SJSA1 (cell line): ENCODE measurements at regions not wholly inside any gene's neighbourhood (a gene's known extent, or its start where the extent isn't known, plus 50 kb on each side); places are given as distances from the start of the nearest gene placed in this dataset.

Source experiments
- DNase-seq, 2 experiments: peaks; one replicate each; pipeline ENCODE4 v3.0.0-alpha.2; 2015 to 2020; ENCODE audit warnings: low spot score in 2 of 2, low read depth in 1 of 2
- H3K27ac ChIP-seq: fragments of 250-450 bp; sonication (Bioruptor Pico); 2 replicates; pipeline ENCODE4 v1.5.1; 2020; ENCODE audit warnings: mild to moderate bottlenecking, moderate library complexity
- H3K27me3 ChIP-seq: fragments of 250-450 bp; sonication (Bioruptor Pico); replicated peaks from 2 replicates; pipeline ENCODE4 v1.5.1; 2020; ENCODE audit warnings: mild to moderate bottlenecking, moderate library complexity
- H3K36me3 ChIP-seq: fragments of 250-450 bp; sonication (Bioruptor Pico); 2 replicates; pipeline ENCODE4 v1.5.1; 2020; ENCODE audit warnings: mild to moderate bottlenecking
- H3K4me1 ChIP-seq: fragments of 250-450 bp; sonication (Bioruptor Pico); replicated peaks from 2 replicates; pipeline ENCODE4 v1.6.1; 2021; ENCODE audit warnings: mild to moderate bottlenecking
- H3K4me3 ChIP-seq: fragments of 250-450 bp; sonication (Bioruptor Pico); 2 replicates; pipeline ENCODE4 v1.5.1; 2020; ENCODE audit warnings: mild to moderate bottlenecking
- H3K9me3 ChIP-seq: fragments of 250-450 bp; sonication (Bioruptor Pico); replicated peaks from 2 replicates; pipeline ENCODE4 v1.5.1; 2020; ENCODE audit warnings: mild to moderate bottlenecking

- no peak for DNase-seq
- Histone ChIP-seq H3K27ac (no peak overlapping the region), H3K4me1 (no peaks in the 10 kb centered on the region), H3K27me3 (no peaks in the 10 kb centered on the region), H3K36me3 (no peaks in the 10 kb centered on the region), H3K4me3 (no peak overlapping the region), H3K9me3 (no peaks in the 10 kb centered on the region)
Measured at GRCh38 chr5:89480406-89481007, 597.5 kb upstream of the MEF2C start.

GRCh38 chr5:89478851-89479250 lies 595.9 kb upstream of the MEF2C start:
- Histone ChIP-seq H3K36me3 (no peaks in the 10 kb centered on the region), H3K27ac (no peak overlapping the region), H3K27me3 (no peaks in the 10 kb centered on the region), H3K4me3 (no peak overlapping the region), H3K4me1 (no peaks in the 10 kb centered on the region; the same call in 1 of the 2 replicates), H3K9me3 (no peaks in the 10 kb centered on the region)
- DNase-seq: no peak

DNA sequence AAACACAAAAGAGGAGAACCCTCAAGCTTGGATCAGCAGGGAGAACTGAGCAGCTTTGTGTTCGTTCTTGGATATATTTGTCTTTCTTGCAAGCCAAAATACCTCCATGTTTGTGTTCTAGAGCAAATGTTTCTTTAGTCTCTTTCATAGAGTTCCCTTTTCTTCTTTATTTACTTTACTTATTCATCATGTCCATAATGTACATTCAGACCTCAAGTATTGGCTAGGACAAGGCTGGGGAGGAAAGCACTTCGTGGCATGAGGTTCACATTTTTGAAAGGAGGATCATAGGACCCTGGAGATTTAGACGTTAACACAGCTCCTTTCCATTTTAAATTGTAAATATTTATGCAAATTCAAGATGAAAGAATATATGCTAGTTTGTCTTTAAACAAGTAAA lies 590.2 kb upstream of the MEF2C start:
- Histone ChIP-seq H3K36me3 (no peaks in the 10 kb centered on the region), H3K4me3 (no peak overlapping the region), H3K27me3 (no peaks in the 10 kb centered on the region), H3K4me1 (peaks cover 15% of the 10 kb centered on the region), H3K9me3 (no peaks in the 10 kb centered on the region), H3K27ac (peak overlapping the region; percentile 27)
- peak in 1 of 2 experiments; percentile 42 for DNase-seq

GRCh38 chr5:89471541-89471940 lies 588.6 kb upstream of the MEF2C start:
- no peak for DNase-seq
- Histone ChIP-seq H3K4me3 (no peak overlapping the region), H3K36me3 (no peaks in the 10 kb centered on the region)

GRCh38 chr5:89471115-89471514 lies 588.1 kb upstream of the MEF2C start:
- H3K27ac ChIP-seq: no peak overlapping the region
- H3K4me3 ChIP-seq: no peak overlapping the region
- H3K36me3 ChIP-seq: no peaks in the 10 kb centered on the region
- H3K9me3 ChIP-seq: no peaks in the 10 kb centered on the region
- peaks cover 15% of the 10 kb centered on the region for H3K4me1 ChIP-seq
- no peaks in the 10 kb centered on the region for H3K27me3 ChIP-seq
- DNase-seq: no peak

More at GRCh38 chr5:89471541-89471940, 588.6 kb upstream of the MEF2C start:
- Histone ChIP-seq H3K9me3 (no peaks in the 10 kb centered on the region), H3K4me1 (peaks cover 15% of the 10 kb centered on the region), H3K27ac (no peak overlapping the region), H3K27me3 (no peaks in the 10 kb centered on the region)

GRCh38 chr5:89470658-89471057 lies 587.7 kb upstream of the MEF2C start:
- no peak for DNase-seq
- H3K27ac ChIP-seq: no peak overlapping the region
- H3K4me1 ChIP-seq: peaks cover 15% of the 10 kb centered on the region
- H3K9me3 ChIP-seq: no peaks in the 10 kb centered on the region
- no peak overlapping the region for H3K4me3 ChIP-seq
- no peaks in the 10 kb centered on the region for H3K36me3 ChIP-seq
- no peaks in the 10 kb centered on the region for H3K27me3 ChIP-seq

GRCh38 chr5:89458332-89458656 lies 575.3 kb upstream of the MEF2C start:
- H3K36me3 ChIP-seq: no peaks in the 10 kb centered on the region
- no peaks in the 10 kb centered on the region for H3K9me3 ChIP-seq
- no peak overlapping the region for H3K4me3 ChIP-seq
- peaks cover 14% of the 10 kb centered on the region for H3K4me1 ChIP-seq
- H3K27me3 ChIP-seq: no peaks in the 10 kb centered on the region
- DNase-seq: no peak
- no peak overlapping the region for H3K27ac ChIP-seq

DNA sequence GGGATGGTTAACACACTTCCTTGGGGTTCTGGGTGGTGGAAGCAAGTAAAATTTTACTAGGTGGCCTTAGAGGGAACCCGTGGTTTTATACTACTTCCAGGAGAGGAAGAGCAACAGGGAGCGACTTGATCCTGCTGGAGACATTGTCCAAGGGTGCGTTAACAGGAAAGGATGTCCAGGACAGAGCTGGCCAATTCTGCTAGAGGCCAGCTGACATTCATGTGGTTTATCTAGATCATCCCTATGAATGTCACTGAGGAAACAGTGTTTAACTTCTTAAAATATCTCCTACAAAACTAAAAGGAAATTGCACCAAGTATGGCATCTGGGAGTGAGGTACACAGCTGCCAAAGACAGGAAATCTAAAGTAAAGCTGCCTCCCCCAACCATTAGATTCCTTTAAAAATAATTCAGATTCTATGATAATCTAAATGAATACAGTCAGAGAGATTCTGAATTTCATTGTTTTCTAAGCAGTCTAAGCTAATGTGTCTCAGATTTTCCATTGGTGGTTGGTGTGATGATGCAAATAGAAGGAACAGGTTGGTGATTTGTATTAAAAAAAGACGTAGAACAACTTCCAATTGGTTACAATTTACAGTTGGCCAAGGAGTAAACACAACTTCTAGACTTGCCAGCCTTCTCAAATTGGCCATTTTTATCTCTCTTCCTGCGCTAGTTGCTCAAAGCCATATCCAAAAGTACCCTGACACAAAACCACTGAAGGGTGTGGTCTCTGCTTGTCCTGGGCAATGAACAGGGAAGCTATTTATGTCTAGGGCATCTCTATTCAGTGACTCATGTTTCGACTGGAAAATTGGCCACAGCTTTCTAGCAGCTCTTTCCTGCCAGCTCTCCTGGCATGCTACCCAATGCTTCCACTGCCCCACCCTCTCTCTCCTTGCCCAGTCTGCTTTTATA lies 574.7 kb upstream of the MEF2C start:
- no peaks in the 10 kb centered on the region for H3K9me3 ChIP-seq
- H3K36me3 ChIP-seq: no peaks in the 10 kb centered on the region
- H3K27me3 ChIP-seq: no peaks in the 10 kb centered on the region
- H3K27ac ChIP-seq: peak overlapping the region; percentile 36
- peaks cover 14% of the 10 kb centered on the region for H3K4me1 ChIP-seq
- DNase-seq: peak; percentile 46 to 52
- H3K4me3 ChIP-seq: no peak overlapping the region

GRCh38 chr5:89452081-89452480 lies 569.1 kb upstream of the MEF2C start:
- Histone ChIP-seq H3K4me1 (no peaks in the 10 kb centered on the region; the same call in 1 of the 2 replicates), H3K9me3 (no peaks in the 10 kb centered on the region), H3K27me3 (no peaks in the 10 kb centered on the region), H3K27ac (no peak overlapping the region), H3K4me3 (no peak overlapping the region), H3K36me3 (no peaks in the 10 kb centered on the region)
- no peak for DNase-seq

GRCh38 chr5:89451263-89451662 lies 568.3 kb upstream of the MEF2C start:
- no peak for DNase-seq
- Histone ChIP-seq H3K27ac (no peak overlapping the region), H3K27me3 (no peaks in the 10 kb centered on the region), H3K9me3 (no peaks in the 10 kb centered on the region), H3K4me1 (no peaks in the 10 kb centered on the region), H3K4me3 (no peak overlapping the region), H3K36me3 (no peaks in the 10 kb centered on the region)

DNA sequence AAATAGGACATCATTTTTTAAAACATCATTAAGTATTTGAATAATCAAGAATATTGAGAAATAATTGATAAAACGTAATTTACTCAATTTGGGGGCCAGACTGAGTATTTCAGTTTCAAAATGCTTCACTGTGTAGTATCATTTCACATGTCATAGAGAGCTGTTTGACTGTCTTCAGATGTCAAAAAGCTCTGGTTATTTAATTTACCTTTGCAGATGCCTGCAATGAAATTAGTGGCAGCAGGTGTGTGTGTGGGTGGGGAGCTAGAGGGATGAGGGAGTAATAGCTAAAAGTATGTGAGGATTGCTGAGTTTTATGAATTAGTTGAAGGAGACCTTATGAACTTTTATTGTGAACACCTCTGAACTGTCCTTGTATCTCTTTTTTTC lies 567.2 kb upstream of the MEF2C start:
- no peaks in the 10 kb centered on the region for H3K27me3 ChIP-seq
- no peak overlapping the region for H3K27ac ChIP-seq
- H3K4me3 ChIP-seq: no peak overlapping the region
- H3K9me3 ChIP-seq: no peaks in the 10 kb centered on the region
- no peak for DNase-seq
- no peaks in the 10 kb centered on the region for H3K4me1 ChIP-seq
- no peaks in the 10 kb centered on the region for H3K36me3 ChIP-seq

DNA sequence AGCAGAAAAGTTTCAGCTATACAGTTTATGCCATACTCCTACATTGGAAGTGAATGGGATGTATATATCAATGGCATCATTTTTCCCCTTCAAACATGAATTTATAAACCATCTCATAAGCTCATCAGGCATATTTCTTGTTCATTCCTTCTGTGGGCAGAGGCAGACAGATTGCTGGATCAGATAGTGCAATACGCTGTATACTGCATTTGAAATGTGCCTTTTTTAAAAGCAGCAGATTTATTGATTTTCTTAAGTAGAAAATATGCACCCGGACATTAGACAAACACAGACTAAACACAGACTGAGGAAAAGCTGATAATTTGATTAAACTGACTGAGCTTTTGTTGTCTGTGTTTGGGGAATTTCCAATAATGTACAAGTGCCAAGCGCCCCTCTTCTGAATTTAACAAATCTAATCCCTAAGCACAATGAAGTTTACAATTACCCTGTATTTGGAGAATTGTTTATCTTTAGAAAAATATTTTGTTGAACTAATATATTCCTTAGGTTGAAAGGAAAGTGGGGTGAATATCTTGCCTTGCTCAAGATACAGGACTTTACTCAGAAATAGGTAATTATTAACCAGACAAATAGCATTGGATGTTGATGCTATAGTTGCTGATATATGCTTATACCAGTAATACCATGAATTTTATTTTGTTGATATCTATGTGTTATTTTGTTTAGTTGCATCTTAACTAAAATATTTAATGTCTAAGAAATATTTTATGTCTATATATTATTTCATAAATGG lies 566.6 kb upstream of the MEF2C start:
- DNase-seq: no peak
- H3K4me3 ChIP-seq: no peak overlapping the region
- H3K27ac ChIP-seq: no peak overlapping the region
- no peaks in the 10 kb centered on the region for H3K4me1 ChIP-seq
- H3K9me3 ChIP-seq: no peaks in the 10 kb centered on the region
- no peaks in the 10 kb centered on the region for H3K36me3 ChIP-seq
- no peaks in the 10 kb centered on the region for H3K27me3 ChIP-seq

- Histone ChIP-seq H3K4me1 (no peaks in the 10 kb centered on the region), H3K36me3 (no peaks in the 10 kb centered on the region), H3K27me3 (no peaks in the 10 kb centered on the region), H3K9me3 (no peaks in the 10 kb centered on the region), H3K27ac (no peak overlapping the region), H3K4me3 (no peak overlapping the region)
- DNase-seq: no peak
Measured at GRCh38 chr5:89447027-89447426, 564.0 kb upstream of the MEF2C start.
